Kidney capillary endothelial cell (primary cell): ENCODE measurements at regions not wholly inside any gene's neighbourhood (a gene's known extent, or its start where the extent isn't known, plus 50 kb on each side); places are given as distances from the start of the nearest gene placed in this dataset.
"Not testable (repeated sequence)": the region's sequence is repeated elsewhere in the genome, so short reads cannot be mapped to it uniquely, and the experiment has no call there.

Source experiments
- DNase-seq: peaks from one replicate; pipeline ENCODE4 v3.0.0-alpha.2; 2018; ENCODE audit warnings: low spot score

DNA sequence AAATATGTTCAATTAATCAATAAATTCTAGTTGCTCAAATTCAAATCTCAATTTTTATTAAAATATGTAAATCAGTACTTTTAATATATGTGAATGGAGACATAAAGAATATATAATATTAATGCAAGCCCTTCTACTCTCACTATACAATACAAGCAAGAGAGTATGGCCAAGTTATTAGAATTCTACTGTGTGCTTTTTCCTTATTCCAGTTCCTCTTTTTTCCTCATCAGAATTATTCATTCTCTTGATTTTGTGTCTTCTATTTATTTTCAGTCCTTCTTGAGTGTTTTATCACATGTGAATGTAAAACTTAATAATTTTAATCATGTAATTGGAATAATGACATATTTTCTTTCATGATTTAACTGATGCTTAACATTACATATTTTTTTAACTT lies 276.8 kb downstream of the PCDH20 start:
- DNase-seq = no peak

DNA sequence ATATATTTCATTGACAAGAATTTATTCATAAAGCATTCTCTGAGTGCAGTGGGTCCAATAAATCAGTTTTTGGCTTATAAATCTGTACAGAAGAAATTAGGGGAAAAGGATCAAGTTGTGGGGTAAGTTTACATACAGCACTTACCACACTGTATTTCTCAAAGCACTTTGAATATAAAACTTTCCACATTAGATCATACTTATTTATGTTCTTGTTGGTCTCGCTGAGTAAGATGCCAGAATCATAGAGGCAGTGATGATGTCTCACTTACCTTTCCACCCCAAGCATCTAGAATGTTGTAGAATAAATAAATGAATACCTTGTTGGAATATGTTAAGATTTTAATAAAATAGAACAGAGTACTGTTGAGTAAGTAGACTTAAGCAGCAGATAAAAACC lies 279.1 kb downstream of the PCDH20 start:
- DNase-seq = no peak

DNA sequence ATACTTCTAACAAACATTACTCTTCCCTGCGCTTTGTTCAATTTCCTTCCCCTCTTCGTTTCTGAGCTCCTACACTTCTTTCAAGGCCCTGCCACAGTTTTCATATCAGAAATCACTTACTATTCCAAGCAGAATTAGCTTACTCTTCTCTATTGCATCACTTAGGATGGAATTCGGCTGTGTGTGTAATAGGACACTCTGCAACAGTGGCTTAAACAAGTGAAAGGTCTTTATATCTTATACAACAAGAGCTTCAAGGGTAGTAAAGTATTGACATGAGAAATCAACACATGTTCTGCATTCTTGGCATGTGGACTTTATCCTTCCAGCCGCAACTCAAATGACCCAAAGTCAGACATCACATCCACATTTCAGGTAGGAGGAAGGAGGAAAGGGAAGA lies 279.6 kb downstream of the PCDH20 start:
- no peak for DNase-seq

DNA sequence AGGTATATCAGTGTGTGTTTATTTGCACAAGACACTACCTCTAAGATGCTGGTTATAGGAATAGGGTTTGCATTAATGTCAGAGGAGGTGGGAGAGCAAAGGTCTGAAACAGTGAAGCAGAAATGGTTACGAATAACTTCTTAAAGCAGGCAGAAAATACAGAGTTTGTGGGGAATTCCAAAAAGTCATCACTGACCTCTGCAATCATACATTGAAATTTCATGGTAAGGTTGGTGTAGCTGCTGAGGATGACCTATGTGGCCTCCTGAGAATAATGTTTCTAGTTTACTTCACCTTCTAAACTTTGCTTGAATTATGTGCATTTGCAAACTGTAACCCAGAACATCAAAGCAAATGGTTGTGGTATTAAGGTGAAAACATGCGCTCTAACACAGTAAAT lies 280.1 kb downstream of the PCDH20 start:
- no peak for DNase-seq

- no peak for DNase-seq
These were observed 286.6 kb downstream of the PCDH20 start for GRCh38 chr13:61128850-61129645.

- no peak for DNase-seq
These were observed 291.9 kb downstream of the PCDH20 start for GRCh38 chr13:61123538-61124289.

- DNase-seq = no peak
These were observed 302.4 kb downstream of the PCDH20 start for GRCh38 chr13:61113140-61113658.

GRCh38 chr13:61111529-61111928 lies 304.1 kb downstream of the PCDH20 start:
- no peak for DNase-seq

GRCh38 chr13:61110732-61111131 lies 304.9 kb downstream of the PCDH20 start:
- no peak for DNase-seq

- no peak for DNase-seq
These were observed 305.9 kb downstream of the PCDH20 start for GRCh38 chr13:61109741-61110140.

GRCh38 chr13:61107989-61108388 lies 307.7 kb downstream of the PCDH20 start:
- no peak for DNase-seq

- no peak for DNase-seq
These were observed 319.8 kb downstream of the PCDH20 start for GRCh38 chr13:61095885-61096284.

DNA sequence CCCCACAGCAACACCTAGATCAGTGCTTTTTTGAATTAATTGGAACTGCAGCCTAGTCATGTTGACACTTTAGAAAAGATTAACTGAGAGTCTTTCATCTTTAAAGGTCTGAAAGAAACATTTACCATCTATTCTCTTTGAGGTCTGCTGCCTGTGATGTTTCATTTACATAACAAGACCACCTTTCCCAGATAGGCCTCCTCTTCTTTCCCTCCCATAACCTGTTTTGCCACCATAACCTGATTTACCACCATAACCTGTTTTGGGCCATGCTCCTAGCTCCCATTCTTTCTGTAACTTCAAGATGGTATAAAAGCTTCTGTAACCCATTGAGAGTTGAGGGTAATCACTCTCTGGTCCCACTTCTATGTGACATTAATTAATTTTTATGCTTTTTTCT lies 320.8 kb downstream of the PCDH20 start:
- DNase-seq = no peak

- DNase-seq = not testable (repeated sequence)
These were observed 325.8 kb downstream of the PCDH20 start for GRCh38 chr13:61089894-61090293.

- DNase-seq = no peak
These were observed 329.6 kb downstream of the PCDH20 start for GRCh38 chr13:61086087-61086486.

DNA sequence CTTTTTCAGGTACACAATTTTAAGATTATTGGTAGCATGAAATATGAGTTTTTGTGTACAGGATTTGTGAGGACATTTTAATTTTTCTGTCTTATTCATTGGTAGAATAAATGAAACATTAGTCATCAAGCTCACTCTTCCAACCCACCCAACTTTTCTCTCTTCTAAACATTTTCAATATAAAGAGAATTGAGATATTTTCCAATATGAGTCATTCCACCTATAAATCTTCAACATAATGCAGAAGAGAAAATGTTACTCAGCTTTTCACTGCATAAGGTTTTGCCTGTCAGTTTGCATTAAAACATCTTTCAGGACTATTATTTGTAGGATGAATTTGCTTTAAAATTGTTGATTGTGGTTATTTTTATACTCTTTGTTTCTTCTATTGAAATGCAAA lies 330.7 kb downstream of the PCDH20 start:
- no peak for DNase-seq

- no peak for DNase-seq
These were observed 336.5 kb downstream of the PCDH20 start for GRCh38 chr13:61078976-61079770.

DNA sequence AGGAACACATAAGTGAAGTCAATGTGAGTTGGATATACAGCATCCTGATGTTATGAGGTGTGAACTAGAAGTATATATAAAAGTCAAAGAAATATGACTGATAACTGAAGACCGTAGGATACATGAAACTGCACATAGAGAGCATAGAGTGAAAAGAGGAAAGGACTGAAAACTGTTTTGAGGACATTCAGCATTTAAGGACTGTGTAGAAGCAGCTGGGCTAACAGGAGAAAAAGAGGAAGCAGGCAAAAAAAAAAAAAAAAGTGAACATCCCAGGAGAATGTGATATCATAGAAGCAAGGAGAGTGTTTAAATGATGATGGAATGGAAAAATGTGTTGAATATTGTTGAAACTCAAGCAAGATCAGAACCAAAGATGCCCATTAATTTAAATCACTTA lies 363.5 kb downstream of the PCDH20 start:
- DNase-seq = no peak

DNA sequence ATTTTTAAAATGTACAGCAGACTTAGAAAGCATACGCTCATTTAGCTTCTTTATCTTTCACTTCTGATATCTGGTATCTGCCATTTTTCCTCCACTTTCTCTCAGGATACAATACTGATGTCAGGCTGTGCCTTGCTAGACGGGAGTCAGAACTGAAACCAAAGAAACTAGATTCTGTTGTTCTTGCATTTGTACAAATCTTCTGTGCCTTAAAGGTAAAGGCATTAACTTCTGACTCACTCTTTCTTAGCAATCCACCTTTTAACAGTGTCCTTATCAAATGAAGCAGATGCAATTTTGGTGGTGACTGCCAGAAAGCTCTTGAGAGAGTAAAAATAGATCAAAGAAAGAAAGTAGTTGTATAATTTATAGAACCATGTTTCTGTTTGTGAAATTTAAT lies 370.4 kb downstream of the PCDH20 start:
- DNase-seq = no peak

DNA sequence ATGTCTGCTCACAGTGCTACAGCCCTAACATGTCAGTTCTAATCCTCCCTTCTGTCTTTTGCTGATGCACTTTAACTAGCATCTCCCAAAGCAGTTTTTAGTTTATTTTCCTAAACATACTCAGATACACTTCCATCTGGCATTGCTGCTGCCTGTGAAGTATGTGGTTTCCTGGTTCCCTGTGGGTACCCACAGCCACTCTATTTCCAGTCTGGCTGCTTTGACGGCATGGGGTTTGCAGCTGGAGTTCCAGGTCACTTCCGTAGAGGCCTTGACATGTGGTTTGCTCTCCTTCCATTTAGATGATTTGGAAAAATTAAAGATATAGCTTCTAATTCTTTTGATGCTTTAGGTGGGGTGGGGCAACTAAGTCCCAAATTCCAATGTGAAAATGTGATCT lies 375.5 kb downstream of the PCDH20 start:
- DNase-seq = no peak

GRCh38 chr13:61039302-61039701 lies 376.3 kb downstream of the PCDH20 start:
- no peak for DNase-seq

- DNase-seq = no peak
These were observed 378.9 kb downstream of the PCDH20 start for GRCh38 chr13:61036715-61037114.

DNA sequence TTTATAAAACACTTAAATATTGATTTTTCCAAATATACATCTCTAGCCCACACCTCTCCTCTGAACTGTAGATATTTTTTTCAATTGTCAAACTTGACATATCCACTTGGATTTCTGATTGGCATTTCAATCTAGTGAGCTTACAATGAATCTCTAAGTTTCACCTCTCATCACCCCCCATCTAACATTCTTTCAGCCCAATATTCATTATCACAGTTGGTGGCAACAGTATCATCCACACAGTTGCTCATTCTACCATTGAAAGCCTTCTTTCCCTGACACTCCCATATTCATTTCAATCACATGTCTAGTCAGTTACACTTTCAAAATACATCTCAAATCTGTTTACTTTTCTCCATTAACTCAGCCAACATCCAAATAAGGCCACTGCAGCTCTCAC lies 385.2 kb downstream of the PCDH20 start:
- DNase-seq = no peak
